H1 (cell line): ENCODE measurements at regions not wholly inside any gene's neighbourhood (a gene's known extent, or its start where the extent isn't known, plus 50 kb on each side); places are given as distances from the start of the nearest gene placed in this dataset.

Source experiments
- NRF1 ChIP-seq: IDR thresholded peaks from 2 replicates; pipeline ENCODE4 v1.6.1; 2011; ENCODE audit warnings: mild to moderate bottlenecking, low read depth, low read length, improper control_type of control experiment
- TAF7 ChIP-seq: optimal IDR thresholded peaks from 2 replicates; pipeline ENCODE3; 2011; ENCODE audit warnings: low read depth, mild to moderate bottlenecking, inconsistent platforms, low read length, moderate library complexity, borderline replicate concordance

GRCh38 chrY:19842972-19843371 lies 98.4 kb upstream of the KDM5D start (continued):
- no peak for TF ChIP-seq NRF1
- TF ChIP-seq TAF7, result no peak
- TF ChIP-seq, all 59 proteins: peak for 0
